ENCODE measurements at regions not wholly inside any gene's neighbourhood (a gene's known extent, or its start where the extent isn't known, plus 50 kb on each side); places are given as distances from the start of the nearest gene placed in this dataset.

DNA sequence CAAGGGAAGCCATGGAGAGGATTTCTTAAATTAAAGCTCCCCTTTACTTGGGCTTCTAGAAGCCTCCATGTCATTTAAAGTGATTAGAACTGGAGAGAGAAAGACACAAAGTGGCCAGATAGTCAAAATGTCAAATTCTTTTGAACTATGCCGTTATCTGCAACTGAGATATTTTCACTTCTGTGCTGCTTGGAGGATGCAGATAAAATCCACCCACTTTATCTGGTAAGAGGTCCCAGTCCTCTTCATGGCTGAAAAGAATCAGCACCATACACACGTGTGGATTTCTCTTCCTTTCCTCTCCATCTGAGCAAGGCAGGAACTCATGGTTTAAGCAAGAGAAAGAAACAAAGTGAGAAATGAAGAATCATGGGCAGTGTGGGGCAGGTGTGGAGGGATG is 276.9 kb upstream of the RUNX1 start:
- TF ChIP-seq POLR2A (IDR thresholded peaks at IDR 0.05; ENCODE audit: extremely low read depth, insufficient read length) (no peak), CTCF (IDR thresholded peaks at IDR 0.05; ENCODE audit: low read depth, low read length) (no peak), MAX (IDR thresholded peaks at IDR 0.05; ENCODE audit: low read depth, low read length) (no peak), MYC (IDR thresholded peaks at IDR 0.05; ENCODE audit: low read depth, low read length) (no peak)
- DNase-seq (ENCODE audit: low read depth): no peak

GRCh38 chr21:35324372-35325220 is 275.5 kb upstream of the RUNX1 start:
- TF ChIP-seq MAX (IDR thresholded peaks at IDR 0.05; ENCODE audit: low read depth, low read length) (no peak), MYC (IDR thresholded peaks at IDR 0.05; ENCODE audit: low read depth, low read length) (no peak), POLR2A (IDR thresholded peaks at IDR 0.05; ENCODE audit: extremely low read depth, insufficient read length) (no peak), CTCF (IDR thresholded peaks at IDR 0.05; ENCODE audit: low read depth, low read length) (no peak)
- no peak for DNase-seq (ENCODE audit: low read depth)

More for the DNA sequence above, 276.9 kb upstream of the RUNX1 start:
- no peak overlapping the region for H3K4me3 ChIP-seq (ENCODE audit: low read depth, low read length)

GRCh38 chr21:35323947-35324346 is 274.8 kb upstream of the RUNX1 start:
- no peak for DNase-seq (ENCODE audit: low read depth)
- no peak overlapping the region for H3K4me3 ChIP-seq (ENCODE audit: low read depth, low read length)
- TF ChIP-seq MYC (IDR thresholded peaks at IDR 0.05; ENCODE audit: low read depth, low read length) (no peak), MAX (IDR thresholded peaks at IDR 0.05; ENCODE audit: low read depth, low read length) (no peak), POLR2A (IDR thresholded peaks at IDR 0.05; ENCODE audit: extremely low read depth, insufficient read length) (no peak), CTCF (IDR thresholded peaks at IDR 0.05; ENCODE audit: low read depth, low read length) (no peak)

More at GRCh38 chr21:35324372-35325220, 275.5 kb upstream of the RUNX1 start:
- H3K4me3 ChIP-seq (ENCODE audit: low read depth, low read length): no peak overlapping the region

GRCh38 chr21:35321322-35322200 is 272.5 kb upstream of the RUNX1 start:
- DNase-seq (ENCODE audit: low read depth): no peak
- TF ChIP-seq CTCF (IDR thresholded peaks at IDR 0.05; ENCODE audit: low read depth, low read length): no peak
- TF ChIP-seq MYC (IDR thresholded peaks at IDR 0.05; ENCODE audit: low read depth, low read length): no peak
- no peak for TF ChIP-seq MAX (IDR thresholded peaks at IDR 0.05; ENCODE audit: low read depth, low read length)
- TF ChIP-seq POLR2A (IDR thresholded peaks at IDR 0.05; ENCODE audit: extremely low read depth, insufficient read length): no peak
- no peak overlapping the region for H3K4me3 ChIP-seq (ENCODE audit: low read depth, low read length)

DNA sequence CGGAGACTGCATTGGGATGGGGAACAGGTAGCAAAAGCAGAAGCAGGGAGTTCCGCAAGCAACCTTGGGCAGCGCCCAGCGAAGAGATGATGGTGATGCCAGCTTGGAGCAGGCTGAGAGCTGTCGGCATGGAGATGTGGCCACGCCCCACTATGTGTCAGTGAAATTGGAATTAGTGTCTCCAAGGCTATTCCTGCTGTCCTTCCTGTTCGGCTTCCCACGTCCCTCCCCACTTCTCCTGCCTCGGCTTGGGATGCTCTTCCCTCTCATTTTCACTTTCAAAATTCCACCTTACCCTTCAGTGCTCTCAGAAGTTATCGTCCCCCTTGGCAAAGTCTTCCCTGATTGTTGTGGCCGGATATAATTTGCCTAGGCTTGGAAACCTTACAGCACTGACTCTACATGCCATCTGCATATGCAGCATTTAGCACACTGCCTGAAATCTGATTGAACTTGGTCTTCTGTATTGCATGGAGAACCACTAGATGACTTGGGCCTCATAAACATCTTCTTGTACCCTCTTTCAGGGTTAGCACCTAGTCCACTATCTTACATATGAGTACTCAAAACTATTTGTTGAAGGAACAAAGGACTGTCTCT is 270.7 kb upstream of the RUNX1 start:
- no peak overlapping the region for H3K4me3 ChIP-seq (ENCODE audit: low read depth, low read length)
- TF ChIP-seq CTCF (IDR thresholded peaks at IDR 0.05; ENCODE audit: low read depth, low read length) (no peak), MAX (IDR thresholded peaks at IDR 0.05; ENCODE audit: low read depth, low read length) (no peak), MYC (IDR thresholded peaks at IDR 0.05; ENCODE audit: low read depth, low read length) (no peak), POLR2A (IDR thresholded peaks at IDR 0.05; ENCODE audit: extremely low read depth, insufficient read length) (no peak)
- DNase-seq (ENCODE audit: low read depth): no peak
